ENCODE measurements at regions not wholly inside any gene's neighbourhood (a gene's known extent, or its start where the extent isn't known, plus 50 kb on each side); places are given as distances from the start of the nearest gene placed in this dataset.

- ChIA-PET POLR2A (no interaction called here), RAD21 (ENCODE audit: low non-redundant PET in 1 of 2, low total read pairs in 2 of 2, uncharacterized antibody in 2 of 2, unreplicated experiment in 2 of 2) (no interaction called here), CTCF (no interaction called here)
- Histone ChIP-seq H2AFZ (ENCODE audit: low read depth, low read length, poor library complexity, severe bottlenecking) (no peak overlapping the region), H3K9me3 (ENCODE audit: control insufficient read depth in 1 of 2, insufficient read depth in 1 of 2, low read depth in 1 of 2, low read length in 2 of 2) (no peaks in the 10 kb centered on the region), H3K9ac (ENCODE audit: low read length) (no peak overlapping the region), H4K20me1 (ENCODE audit: insufficient read depth) (no peaks in the 10 kb centered on the region), H3K27me3 (ENCODE audit: insufficient read depth, low read length) (no peaks in the 10 kb centered on the region; the same call in 1 of the 2 replicates), H3K9me2 (ENCODE audit: insufficient read depth) (no peaks in the 10 kb centered on the region), H3K4me3 (replicated peaks in 1 of 2; ENCODE audit: low read depth in 1 of 2, low read length in 2 of 2) (no peak overlapping the region), H3K27ac (ENCODE audit: low read depth, low read length) (no peak overlapping the region), H3K4me2 (ENCODE audit: low read length) (no peak overlapping the region), H3K4me1 (ENCODE audit: control insufficient read depth in 1 of 2, insufficient read depth in 2 of 2, low read length in 2 of 2) (no peaks in the 10 kb centered on the region), H3K36me3 (ENCODE audit: control insufficient read depth in 1 of 2, insufficient read depth in 2 of 2, low read length in 2 of 2) (no peaks in the 10 kb centered on the region), H3K79me2 (ENCODE audit: insufficient read depth, low read length) (no peaks in the 10 kb centered on the region)
- BruUV-seq (replicated peaks) = no TSS peak
- DNase-seq (ENCODE audit: low read depth, low spot score) (no peak), ATAC-seq (no peak)
- intact Hi-C loops (cut with micrococcal nuclease) = no loop called here
- TF ChIP-seq ZFX (IDR thresholded peaks at IDR 0.05) (no peak), SIN3A (IDR thresholded peaks at IDR 0.05; ENCODE audit: low read depth) (no peak), EZH2 (IDR thresholded peaks at IDR 0.05) (no peak), FOSL1 (IDR thresholded peaks at IDR 0.05; ENCODE audit: low read depth) (no peak), EGR1 (IDR thresholded peaks at IDR 0.05; ENCODE audit: low read depth) (no peak), EZH2phosphoT487 (IDR thresholded peaks at IDR 0.05; ENCODE audit: borderline replicate concordance) (no peak), CEBPB (IDR thresholded peaks at IDR 0.05; ENCODE audit: low read depth) (no peak), SRF (IDR thresholded peaks at IDR 0.05; ENCODE audit: low read depth) (no peak), POLR2AphosphoS5 (IDR thresholded peaks at IDR 0.05; ENCODE audit: low read depth, low read length) (no peak)
- TF ChIP-seq, protein P1, sequence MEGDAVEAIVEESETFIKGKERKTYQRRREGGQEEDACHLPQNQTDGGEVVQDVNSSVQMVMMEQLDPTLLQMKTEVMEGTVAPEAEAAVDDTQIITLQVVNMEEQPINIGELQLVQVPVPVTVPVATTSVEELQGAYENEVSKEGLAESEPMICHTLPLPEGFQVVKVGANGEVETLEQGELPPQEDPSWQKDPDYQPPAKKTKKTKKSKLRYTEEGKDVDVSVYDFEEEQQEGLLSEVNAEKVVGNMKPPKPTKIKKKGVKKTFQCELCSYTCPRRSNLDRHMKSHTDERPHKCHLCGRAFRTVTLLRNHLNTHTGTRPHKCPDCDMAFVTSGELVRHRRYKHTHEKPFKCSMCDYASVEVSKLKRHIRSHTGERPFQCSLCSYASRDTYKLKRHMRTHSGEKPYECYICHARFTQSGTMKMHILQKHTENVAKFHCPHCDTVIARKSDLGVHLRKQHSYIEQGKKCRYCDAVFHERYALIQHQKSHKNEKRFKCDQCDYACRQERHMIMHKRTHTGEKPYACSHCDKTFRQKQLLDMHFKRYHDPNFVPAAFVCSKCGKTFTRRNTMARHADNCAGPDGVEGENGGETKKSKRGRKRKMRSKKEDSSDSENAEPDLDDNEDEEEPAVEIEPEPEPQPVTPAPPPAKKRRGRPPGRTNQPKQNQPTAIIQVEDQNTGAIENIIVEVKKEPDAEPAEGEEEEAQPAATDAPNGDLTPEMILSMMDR (IDR thresholded peaks at IDR 0.05 in 2 of 3, conservative IDR thresholded peaks at IDR 0.05 in 1 of 3; ENCODE audit: borderline replicate concordance in 1 of 3, insufficient read depth in 1 of 3, low read depth in 2 of 3, low read length in 2 of 3) = no peak
Measured at GRCh38 chr5:109917966-109918365, 228.2 kb downstream of the MAN2A1 start.

DNA sequence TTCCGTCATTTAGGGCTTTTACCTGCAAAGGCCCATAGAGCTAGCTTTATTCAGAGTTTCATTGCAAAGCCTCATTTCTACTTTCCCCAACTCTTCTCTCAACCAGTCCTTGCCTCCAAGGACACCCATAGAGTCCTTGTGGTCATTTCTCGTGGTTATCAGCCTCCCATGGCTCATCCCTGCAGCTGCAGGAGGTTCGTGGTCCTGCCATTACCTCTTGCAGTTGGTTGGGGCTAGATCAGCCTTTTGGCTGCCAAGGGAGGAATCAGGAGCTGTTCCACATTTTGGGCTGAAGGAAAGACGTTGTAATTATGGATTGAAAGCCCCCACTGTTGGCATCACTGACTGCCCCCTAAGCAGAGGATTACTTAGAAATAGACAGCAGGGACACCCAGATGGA, 231.0 kb downstream of the MAN2A1 start:
- ChIA-PET CTCF (no interaction called here), POLR2A (interaction anchor here (0.6 kb wide), 1 partner anchor 659 kb away, joined by 5 read pairs; no protein-coding TSS in a partner anchor)
- TF ChIP-seq RAD21 (IDR thresholded peaks at IDR 0.05; ENCODE audit: low read depth) (no peak), SP1 (IDR thresholded peaks at IDR 0.05; ENCODE audit: low read depth) (no peak), JUND (IDR thresholded peaks at IDR 0.05) (no peak), REST (IDR thresholded peaks at IDR 0.05; ENCODE audit: low read depth) (no peak), MAX (IDR thresholded peaks at IDR 0.05) (no peak), ZNF274 (IDR thresholded peaks at IDR 0.05; ENCODE audit: low read depth, low read length) (no peak), SRF (IDR thresholded peaks at IDR 0.05; ENCODE audit: low read depth) (no peak), EZH2phosphoT487 (IDR thresholded peaks at IDR 0.05; ENCODE audit: borderline replicate concordance) (no peak), POLR2A (IDR thresholded peaks at IDR 0.05; ENCODE audit: borderline replicate concordance, extremely low read depth, insufficient read depth, insufficient read length) (no peak), ELF1 (IDR thresholded peaks at IDR 0.05; ENCODE audit: borderline replicate concordance, low read depth) (no peak), TCF7L2 (IDR thresholded peaks at IDR 0.05; ENCODE audit: borderline replicate concordance, extremely low read depth, insufficient read depth, insufficient read length) (no peak), ZFX (IDR thresholded peaks at IDR 0.05) (no peak)

More for the DNA sequence above, 231.0 kb downstream of the MAN2A1 start:
- Histone ChIP-seq H3K9me3 (ENCODE audit: control insufficient read depth in 1 of 2, insufficient read depth in 1 of 2, low read depth in 1 of 2, low read length in 2 of 2) (no peaks in the 10 kb centered on the region), H3K27ac (ENCODE audit: low read depth, low read length) (no peak overlapping the region), H3K4me3 (replicated peaks in 1 of 2; ENCODE audit: low read depth in 1 of 2, low read length in 2 of 2) (no peak overlapping the region), H2AFZ (ENCODE audit: low read depth, low read length, poor library complexity, severe bottlenecking) (no peak overlapping the region), H3K36me3 (ENCODE audit: control insufficient read depth in 1 of 2, insufficient read depth in 2 of 2, low read length in 2 of 2) (no peaks in the 10 kb centered on the region), H3K9me2 (ENCODE audit: insufficient read depth) (no peaks in the 10 kb centered on the region), H3K4me1 (ENCODE audit: control insufficient read depth in 1 of 2, insufficient read depth in 2 of 2, low read length in 2 of 2) (no peaks in the 10 kb centered on the region), H3K79me2 (ENCODE audit: insufficient read depth, low read length) (no peaks in the 10 kb centered on the region), H3K27me3 (ENCODE audit: insufficient read depth, low read length) (no peaks in the 10 kb centered on the region), H3K9ac (ENCODE audit: low read length) (no peak overlapping the region), H4K20me1 (ENCODE audit: insufficient read depth) (no peaks in the 10 kb centered on the region), H3K4me2 (ENCODE audit: low read length) (no peak overlapping the region)
- BruUV-seq (replicated peaks) = no TSS peak
- intact Hi-C loops (cut with micrococcal nuclease) = no loop called here
- ATAC-seq = no peak
- DNase-seq (ENCODE audit: low read depth, low spot score) = no peak
- RAD21 ChIA-PET (ENCODE audit: low non-redundant PET in 1 of 2, low total read pairs in 2 of 2, uncharacterized antibody in 2 of 2, unreplicated experiment in 2 of 2) = no interaction called here
